ENCODE measurements at regions not wholly inside any gene's neighbourhood (a gene's known extent, or its start where the extent isn't known, plus 50 kb on each side); places are given as distances from the start of the nearest gene placed in this dataset.

- TF ChIP-seq, protein P1, sequence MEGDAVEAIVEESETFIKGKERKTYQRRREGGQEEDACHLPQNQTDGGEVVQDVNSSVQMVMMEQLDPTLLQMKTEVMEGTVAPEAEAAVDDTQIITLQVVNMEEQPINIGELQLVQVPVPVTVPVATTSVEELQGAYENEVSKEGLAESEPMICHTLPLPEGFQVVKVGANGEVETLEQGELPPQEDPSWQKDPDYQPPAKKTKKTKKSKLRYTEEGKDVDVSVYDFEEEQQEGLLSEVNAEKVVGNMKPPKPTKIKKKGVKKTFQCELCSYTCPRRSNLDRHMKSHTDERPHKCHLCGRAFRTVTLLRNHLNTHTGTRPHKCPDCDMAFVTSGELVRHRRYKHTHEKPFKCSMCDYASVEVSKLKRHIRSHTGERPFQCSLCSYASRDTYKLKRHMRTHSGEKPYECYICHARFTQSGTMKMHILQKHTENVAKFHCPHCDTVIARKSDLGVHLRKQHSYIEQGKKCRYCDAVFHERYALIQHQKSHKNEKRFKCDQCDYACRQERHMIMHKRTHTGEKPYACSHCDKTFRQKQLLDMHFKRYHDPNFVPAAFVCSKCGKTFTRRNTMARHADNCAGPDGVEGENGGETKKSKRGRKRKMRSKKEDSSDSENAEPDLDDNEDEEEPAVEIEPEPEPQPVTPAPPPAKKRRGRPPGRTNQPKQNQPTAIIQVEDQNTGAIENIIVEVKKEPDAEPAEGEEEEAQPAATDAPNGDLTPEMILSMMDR (IDR thresholded peaks at IDR 0.05) = no peak
- no peak for TF ChIP-seq POLR2A (IDR thresholded peaks at IDR 0.05)
Observed at GRCh38 chr3:80366808-80367548, 599.2 kb upstream of the ROBO1 start.
